ENCODE measurements at regions not wholly inside any gene's neighbourhood (a gene's known extent, or its start where the extent isn't known, plus 50 kb on each side); places are given as distances from the start of the nearest gene placed in this dataset.

DNA sequence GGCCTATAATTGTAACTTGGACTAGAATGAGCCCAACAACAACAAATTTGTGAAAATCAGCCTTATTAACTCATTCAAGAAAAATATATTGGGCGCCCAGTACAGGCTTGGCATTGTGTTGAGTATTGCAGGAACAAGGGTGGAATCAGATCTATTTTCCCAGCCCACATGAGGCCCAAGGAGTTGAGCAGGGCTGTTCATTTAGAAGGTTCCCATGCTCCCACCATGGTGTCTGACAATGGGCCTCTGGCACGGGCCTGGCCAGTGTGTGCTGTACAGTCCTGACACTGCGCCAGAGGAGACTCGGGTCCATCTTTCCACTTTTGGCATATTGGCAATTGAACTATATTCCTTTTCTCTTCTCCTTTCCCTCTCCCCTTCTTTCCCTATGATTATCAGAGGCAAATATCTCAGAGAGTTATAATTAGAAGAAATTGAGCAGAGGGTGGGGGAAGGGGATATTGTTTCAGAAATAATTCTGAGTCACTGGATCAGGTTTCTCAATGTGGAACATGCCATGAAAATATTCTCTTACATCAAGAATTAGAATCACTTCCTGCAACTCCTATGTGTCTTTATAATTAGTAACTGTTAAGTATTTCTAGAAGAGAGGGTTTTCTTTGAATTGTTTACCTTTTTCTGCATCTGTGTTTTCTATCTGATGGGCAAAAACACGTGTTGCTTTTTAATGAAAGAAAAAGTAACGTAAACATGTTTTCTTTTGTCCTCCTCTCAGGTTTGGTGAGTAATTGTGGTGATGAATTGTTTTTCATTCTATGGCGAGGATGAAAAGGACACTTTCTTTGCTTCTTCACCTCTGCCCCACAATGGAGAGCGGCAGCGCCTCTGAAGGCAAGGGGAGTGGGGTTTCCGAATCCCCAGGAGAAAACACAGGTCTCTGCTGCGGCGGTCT is 209.4 kb downstream of the FOXA2 start:
- TF ChIP-seq POLR2A (IDR thresholded peaks at IDR 0.05), result no peak
- TF ChIP-seq, protein P1, sequence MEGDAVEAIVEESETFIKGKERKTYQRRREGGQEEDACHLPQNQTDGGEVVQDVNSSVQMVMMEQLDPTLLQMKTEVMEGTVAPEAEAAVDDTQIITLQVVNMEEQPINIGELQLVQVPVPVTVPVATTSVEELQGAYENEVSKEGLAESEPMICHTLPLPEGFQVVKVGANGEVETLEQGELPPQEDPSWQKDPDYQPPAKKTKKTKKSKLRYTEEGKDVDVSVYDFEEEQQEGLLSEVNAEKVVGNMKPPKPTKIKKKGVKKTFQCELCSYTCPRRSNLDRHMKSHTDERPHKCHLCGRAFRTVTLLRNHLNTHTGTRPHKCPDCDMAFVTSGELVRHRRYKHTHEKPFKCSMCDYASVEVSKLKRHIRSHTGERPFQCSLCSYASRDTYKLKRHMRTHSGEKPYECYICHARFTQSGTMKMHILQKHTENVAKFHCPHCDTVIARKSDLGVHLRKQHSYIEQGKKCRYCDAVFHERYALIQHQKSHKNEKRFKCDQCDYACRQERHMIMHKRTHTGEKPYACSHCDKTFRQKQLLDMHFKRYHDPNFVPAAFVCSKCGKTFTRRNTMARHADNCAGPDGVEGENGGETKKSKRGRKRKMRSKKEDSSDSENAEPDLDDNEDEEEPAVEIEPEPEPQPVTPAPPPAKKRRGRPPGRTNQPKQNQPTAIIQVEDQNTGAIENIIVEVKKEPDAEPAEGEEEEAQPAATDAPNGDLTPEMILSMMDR (IDR thresholded peaks at IDR 0.05), result no peak
- Histone ChIP-seq H3K27me3 (no peaks in the 10 kb centered on the region), H3K27ac (no peak overlapping the region), H3K4me3 (no peak overlapping the region), H3K36me3 (replicated peaks in 1 of 2) (no peaks in the 10 kb centered on the region), H3K9me3 (replicated peaks in 1 of 3) (no peaks in the 10 kb centered on the region), H3K4me1 (replicated peaks in 1 of 2) (no peaks in the 10 kb centered on the region)
- intact Hi-C loops (cut with DNase I), result no loop called here
- 60 to 71% (median 67%) methylated on average over 12 of the region's 12 CpGs for WGBS, 4 donors
- no peak for DNase-seq

DNA sequence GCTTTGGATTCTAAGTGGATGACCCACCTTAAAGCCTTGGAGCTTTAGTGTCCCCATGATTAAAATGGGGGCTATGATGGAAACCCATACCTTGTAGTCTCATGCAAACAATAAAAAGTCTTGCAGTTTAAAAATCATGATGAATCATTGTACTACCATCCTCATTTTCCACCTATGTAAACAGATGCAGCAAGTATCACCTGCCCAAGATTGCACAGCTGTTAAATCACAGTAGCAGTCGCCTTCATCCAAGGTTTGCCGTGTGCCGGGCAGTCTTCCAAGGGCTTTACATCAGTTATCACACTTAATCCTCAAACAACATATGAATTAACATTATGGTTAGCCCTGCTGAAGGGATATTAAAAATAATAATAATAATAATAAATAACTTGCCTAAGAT is 210.3 kb downstream of the FOXA2 start:
- Histone ChIP-seq H3K4me1 (replicated peaks in 1 of 2) (no peaks in the 10 kb centered on the region), H3K27me3 (no peaks in the 10 kb centered on the region), H3K36me3 (replicated peaks in 1 of 2) (no peaks in the 10 kb centered on the region), H3K4me3 (no peak overlapping the region), H3K27ac (no peak overlapping the region), H3K9me3 (replicated peaks in 1 of 3) (no peaks in the 10 kb centered on the region)
- no peak for TF ChIP-seq POLR2A (IDR thresholded peaks at IDR 0.05)
- TF ChIP-seq, protein P1 (IDR thresholded peaks at IDR 0.05), result no peak
- intact Hi-C loops (cut with DNase I), result no loop called here
- WGBS, 4 donors, result 76 to 90% (median 89%) methylated on average over 3 of the region's 3 CpGs
- no peak for DNase-seq

DNA sequence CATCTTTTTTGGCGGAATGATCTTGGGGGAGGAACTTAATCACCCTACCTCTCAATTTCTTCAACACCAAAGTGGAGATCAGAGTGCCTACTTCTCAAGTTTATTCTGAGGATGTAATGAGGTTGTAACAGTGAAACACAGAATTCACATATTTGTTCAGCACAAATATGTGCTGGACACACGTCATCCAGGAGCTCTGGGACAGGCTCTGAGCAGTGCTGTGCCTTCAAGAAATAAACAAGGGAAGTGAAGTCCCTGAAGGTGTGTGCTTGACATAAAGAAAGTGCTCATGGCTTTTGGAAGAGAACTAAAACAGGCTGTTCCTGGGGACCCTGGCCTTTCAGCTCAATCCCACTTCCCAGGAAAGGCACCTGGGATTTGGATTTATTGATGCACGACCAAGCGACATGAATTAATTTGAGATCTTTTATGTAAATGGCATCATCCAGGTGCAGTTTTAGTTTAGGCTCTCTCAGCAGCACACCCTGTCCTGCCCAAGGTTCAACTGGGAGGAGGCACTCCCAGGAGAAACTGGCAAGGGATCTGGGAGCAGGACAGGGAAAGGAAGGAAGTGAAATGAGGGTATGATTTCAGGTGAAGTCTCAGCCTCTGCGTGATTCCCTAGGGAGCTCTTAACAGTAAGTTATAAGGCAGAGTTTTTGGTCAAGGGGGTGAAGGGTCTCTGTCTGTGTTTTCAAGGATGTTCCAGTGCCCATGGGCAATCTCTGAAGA is 211.0 kb downstream of the FOXA2 start:
- H3K4me1 ChIP-seq (replicated peaks in 1 of 2), result no peaks in the 10 kb centered on the region
- H3K4me3 ChIP-seq, result no peak overlapping the region
- no peak overlapping the region for H3K27ac ChIP-seq
- intact Hi-C loops (cut with DNase I), result no loop called here
- no peaks in the 10 kb centered on the region for H3K36me3 ChIP-seq (replicated peaks in 1 of 2)
- no peaks in the 10 kb centered on the region for H3K27me3 ChIP-seq
- WGBS, 4 donors, result 77 to 91% (median 78%) methylated on average over 5 of the region's 5 CpGs
- H3K9me3 ChIP-seq (replicated peaks in 1 of 3), result no peaks in the 10 kb centered on the region
- TF ChIP-seq POLR2A (IDR thresholded peaks at IDR 0.05), result no peak
- TF ChIP-seq, protein P1 (IDR thresholded peaks at IDR 0.05), result no peak
- DNase-seq, result no peak

GRCh38 chr20:22371843-22372242 is 212.5 kb downstream of the FOXA2 start:
- intact Hi-C loops (cut with DNase I), result no loop called here
- TF ChIP-seq, protein P1 (IDR thresholded peaks at IDR 0.05), result no peak
- TF ChIP-seq POLR2A (IDR thresholded peaks at IDR 0.05), result no peak
- Histone ChIP-seq H3K4me1 (replicated peaks in 1 of 2) (no peaks in the 10 kb centered on the region), H3K36me3 (replicated peaks in 1 of 2) (no peaks in the 10 kb centered on the region), H3K27ac (no peak overlapping the region), H3K9me3 (replicated peaks in 1 of 3) (no peaks in the 10 kb centered on the region), H3K27me3 (no peaks in the 10 kb centered on the region), H3K4me3 (no peak overlapping the region)
- 47 to 53% (median 49%) methylated on average over 5 of the region's 5 CpGs for WGBS, 4 donors
- no peak for DNase-seq
